DMS79 treated with DMSO at 0.1 percent for 48 hours (cell line): ENCODE measurements at regions not wholly inside any gene's neighbourhood (a gene's known extent, or its start where the extent isn't known, plus 50 kb on each side); places are given as distances from the start of the nearest gene placed in this dataset.
"Not testable (repeated sequence)": the region's sequence is repeated elsewhere in the genome, so short reads cannot be mapped to it uniquely, and the experiment has no call there.

Experiments
- DNase-seq: peaks from one replicate; lab custom pipeline; 2025; lab: John Stamatoyannopoulos, UW

DNA sequence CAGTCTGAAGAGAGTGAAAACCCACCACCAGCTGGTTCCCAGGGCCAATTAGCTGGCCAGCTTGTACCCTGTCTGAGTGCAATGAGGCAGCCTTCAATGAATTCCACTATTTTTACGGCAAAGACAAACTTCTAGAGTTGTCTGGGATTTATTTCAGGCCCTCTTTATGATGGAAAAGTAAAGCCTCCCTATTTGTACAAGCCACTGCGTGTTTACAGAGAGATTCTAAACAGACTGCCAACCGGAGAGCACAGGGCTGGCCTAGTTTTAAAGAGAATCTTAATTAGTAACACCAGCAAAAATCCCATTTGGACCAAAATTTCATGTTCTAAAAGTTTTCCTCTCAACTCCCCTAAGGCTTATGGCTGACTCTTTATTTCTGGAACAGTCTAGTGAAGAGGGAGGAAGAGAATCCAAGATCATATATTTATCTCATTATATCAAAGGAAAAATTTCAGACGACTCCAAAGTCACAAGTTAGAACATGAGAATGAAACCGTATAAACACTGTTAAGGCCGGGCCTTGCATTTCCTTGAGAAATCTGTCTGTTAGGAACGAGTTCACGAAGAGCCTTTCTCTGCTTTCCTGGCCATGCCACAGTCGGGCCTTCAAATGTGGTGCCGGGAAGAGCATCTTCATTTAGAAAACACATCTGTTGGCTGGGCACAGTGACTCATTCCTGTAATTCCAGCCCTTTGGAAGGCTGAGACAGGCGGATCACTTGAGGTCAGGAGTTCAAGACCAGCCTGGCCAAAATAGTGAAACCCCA, 724.6 kb upstream of the NRP1 start:
- DNase-seq, result no peak

DNA sequence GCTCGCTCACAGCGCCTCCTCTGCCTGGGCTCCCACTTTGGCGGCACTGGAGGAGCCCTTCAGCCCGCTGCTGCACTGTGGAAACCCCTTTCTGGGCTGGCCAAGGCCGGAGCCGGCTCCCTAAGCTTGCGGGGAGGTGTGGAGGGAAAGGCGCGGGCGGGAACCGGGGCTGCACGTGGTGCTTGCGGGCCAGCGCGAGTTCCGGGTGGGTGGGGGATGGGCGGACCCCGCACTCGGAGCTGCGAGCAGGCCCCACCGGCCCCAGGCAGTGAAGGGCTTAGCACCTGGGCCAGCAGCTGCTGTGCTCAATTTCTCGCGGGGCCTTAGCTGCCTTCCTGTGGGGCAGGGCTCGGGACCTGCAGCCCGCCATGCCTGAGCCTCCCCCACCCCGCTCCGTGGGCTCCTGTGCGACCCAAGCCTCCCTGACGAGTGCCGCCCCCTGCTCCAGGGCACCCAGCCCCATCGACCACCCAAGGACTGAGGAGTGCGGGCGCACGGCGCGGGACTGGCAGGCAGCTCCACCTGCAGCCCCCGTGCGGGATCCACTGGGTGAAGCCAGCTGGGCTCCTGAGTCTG, 721.0 kb upstream of the NRP1 start:
- not testable (repeated sequence) for DNase-seq

DNA sequence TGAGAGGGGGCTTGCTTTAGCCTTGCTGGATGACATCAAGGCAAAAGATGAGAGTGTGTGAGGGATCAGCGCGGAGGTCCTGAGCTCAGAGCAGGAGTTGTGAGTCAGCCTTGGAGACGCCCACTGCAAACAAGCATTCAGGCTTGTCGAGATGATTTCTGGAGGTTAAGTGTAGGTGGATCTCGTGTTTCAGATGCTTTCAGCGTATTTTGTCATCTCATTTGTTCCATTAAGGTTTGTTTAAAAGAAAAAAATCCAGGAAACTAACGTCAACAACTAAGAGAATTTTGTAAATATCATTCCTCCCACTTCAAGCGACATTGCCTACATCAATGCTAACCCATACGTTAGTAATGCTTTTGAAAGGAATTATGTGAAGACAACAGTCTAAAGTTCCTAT, 715.4 kb upstream of the NRP1 start:
- no peak for DNase-seq

DNA sequence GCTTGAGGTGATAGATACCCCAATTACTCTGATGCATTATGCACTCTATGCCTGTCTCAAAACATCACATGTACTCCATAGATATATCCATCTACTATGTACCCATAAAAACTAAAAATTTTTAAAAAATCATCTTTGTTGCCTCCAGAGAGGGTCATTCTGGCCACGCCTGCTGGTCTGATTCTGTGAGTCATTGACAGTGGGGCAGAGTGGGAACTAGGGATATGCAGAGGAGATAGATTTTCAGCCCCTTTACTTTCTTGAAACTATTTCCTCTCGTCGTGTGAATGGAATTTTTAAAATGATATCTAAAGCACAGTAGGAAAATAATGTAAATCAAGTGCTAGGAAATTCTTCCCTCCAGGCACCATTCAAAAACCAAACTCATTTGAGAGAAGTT, 715.0 kb upstream of the NRP1 start:
- DNase-seq, result no peak

DNA sequence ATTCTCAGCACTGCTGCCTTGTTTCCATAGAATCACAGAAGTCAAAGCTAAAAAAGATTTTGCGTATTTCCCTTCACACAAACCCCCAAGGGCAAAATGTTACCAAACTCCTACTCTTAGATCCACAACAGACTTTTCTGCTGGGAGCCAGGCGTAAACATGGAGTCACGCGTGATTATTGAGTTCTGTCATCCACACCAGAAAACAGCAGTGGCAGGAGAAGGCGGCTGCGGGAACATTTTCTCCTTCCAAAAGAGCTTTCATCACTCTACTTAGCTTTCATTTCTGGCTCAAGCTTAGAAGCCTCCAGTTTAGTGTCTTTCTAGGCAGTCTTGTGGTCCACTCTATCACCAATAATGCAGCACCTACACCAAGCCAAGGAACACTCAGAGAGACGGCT, 712.9 kb upstream of the NRP1 start:
- no peak for DNase-seq

DNA sequence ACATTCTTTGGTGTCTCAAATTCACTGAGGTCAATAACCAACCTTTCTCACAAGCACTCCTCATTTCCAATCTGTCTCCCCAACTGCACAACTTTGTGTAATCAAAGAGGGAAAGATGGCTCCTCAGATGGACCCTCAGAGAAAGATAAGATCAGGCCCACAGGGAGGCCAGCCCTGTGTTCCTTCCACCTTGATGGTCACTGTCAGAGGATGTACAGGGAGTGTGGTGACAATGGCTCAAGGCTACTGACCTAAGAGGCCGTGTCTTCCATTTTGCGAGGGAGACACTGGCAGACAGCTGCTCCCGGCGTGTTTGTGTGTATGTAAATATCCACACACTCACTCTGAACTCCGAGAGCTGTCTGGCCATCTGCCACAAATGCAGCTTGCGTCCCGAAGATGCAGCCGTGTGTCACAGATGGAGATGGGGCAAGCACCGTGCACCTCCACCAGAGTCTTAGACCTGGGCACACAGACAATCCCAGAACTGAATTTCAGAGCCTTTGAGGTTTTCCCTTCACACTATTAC, 712.1 kb upstream of the NRP1 start:
- DNase-seq, result no peak

DNA sequence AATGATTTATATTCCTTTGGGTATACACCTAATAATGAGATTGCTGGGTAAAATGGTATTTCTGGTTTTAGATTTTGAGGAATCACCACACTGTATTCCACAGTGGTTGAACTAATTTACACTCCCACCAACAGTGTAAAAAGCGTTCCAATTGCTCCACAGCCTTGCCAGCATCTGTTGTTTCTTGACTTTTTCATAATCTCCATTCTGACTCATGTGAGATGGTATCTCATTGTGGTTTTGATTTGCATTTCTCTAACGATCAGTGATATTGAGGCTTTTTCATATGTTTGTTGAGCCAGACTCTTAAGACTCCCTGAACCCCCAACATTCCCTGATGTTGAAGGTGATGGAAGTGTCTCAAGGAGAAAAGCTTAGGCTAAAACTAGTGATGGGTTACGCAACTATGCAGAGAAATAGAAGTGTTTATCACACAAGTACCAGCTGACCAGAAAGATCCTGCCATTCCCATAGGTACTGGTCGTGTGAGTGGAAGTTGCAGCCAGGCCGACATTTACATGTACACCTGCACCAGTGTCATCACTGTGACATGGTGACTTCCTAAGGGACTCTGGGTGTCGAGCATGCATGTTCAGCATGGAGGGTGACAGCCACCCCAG, 711.2 kb upstream of the NRP1 start:
- no peak for DNase-seq

DNA sequence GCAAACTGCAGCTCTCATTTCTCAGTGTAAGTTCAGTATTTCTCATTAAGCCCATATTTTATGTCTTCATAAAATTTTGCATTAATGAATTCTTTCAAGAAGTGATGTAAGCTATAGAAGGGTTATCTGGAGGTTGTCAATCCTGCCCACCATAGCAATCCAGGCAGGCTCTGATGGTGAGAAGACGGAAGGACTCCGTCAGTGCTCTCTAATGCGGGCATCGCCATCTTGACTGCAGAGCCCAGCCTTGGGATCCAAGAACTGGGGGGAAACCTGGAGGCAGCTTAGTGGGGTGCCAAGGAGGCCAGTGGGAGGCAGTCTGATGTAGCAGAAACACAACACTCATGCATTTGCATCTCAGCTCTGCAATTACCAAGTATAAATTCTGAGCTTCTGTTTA, 707.4 kb upstream of the NRP1 start:
- no peak for DNase-seq

DNA sequence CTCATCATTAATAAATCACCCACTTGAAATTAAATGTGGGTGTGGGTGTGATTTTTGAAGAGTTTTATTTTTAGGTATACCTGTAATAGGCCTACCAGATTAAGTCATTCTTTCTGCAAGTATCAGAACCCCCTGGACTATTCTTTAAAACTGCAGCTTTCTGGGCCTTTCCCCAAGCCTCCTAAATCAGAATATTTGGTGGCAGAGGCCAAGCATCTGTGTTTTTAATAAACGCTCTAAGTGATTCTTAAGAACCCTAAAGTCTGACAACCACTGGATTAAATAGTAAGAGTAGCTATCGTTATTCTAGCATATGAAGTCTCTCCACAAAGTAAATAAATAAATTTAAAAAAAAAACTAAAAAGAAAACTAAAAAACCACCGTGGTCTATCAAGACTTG, 703.0 kb upstream of the NRP1 start:
- no peak for DNase-seq

DNA sequence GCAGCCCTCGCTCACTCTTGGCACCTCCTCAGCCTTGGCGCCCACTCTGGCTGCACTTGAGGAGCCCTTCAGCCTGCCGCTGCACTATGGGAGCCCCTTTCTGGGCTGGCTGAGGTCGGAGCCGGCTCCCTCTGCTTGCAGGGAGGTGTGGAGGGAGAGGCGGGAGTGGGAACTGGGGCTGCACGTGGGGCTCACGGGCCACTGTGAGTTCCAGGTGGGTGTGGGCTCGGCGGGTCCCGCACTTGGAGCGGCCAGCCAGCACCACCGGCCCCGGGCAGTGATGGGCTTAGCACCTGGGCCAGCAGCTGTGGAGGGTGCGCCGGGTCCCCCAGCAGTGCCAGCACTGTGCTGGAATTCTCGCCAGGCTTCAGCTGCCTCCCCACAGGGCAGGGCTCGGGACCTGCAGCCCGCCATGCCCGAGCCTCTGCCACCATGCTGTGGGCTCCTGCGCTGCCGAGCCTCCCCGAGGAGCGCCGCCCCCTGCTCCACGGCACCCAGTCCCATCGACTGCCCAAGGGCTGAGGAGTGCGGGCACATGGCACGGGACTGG, 700.8 kb upstream of the NRP1 start:
- not testable (repeated sequence) for DNase-seq

DNA sequence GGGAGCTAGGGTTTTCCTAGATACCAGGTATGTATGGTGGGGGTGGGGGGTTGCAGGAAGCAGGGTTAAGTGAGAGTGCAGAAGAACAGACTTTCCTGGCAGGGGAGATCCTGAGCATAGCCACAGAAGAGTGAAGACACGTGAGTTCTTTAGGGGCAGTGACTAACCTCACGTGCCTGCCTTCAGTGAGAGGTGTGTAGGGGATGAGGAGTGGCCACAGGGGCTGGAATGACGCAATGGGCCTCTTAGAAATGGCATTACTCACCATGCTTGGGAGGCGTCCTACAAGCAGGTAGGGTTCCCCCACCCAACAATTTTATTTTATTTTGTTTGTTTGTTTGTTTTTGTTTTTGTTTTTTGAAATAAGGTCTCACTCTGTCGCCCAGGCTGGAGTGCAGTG, 698.6 kb upstream of the NRP1 start:
- no peak for DNase-seq

DNA sequence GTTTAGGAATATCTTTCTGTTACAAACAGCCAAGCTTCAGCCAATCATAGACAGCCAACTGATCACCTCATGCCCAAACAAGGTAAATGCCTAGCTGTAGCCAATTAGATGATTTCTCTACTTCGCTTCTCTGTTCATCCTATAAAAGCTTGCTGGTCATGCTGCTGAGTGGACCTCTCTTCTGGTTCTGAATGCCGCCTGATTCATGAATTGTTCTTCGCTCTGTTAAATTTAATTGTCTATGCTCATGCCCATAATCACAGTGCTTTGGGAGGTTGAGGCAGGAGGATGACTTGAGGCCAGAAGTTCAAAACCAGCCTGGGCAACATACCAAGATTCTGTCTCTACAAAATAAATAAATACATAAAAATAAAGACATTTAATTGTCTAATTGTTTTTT, 698.1 kb upstream of the NRP1 start:
- no peak for DNase-seq

DNA sequence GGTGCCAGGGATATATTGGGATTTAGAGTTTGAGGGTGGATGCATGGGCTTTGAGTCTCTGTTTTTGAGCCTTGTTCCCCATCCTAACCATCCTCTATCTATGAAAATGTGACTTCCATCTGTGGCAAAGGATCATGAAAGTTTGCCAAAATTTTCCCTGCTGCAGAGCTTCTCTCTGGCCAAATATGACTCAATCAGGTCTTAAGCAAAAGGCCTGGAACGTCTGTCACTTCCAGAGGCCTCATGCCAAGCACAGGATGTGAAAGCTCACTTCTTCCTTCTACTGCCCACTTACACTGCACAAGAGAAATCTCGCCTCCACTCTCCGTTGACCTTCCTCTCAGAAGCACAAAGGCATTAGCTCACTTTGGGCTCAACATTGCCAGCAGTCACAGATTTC, 696.9 kb upstream of the NRP1 start:
- no peak for DNase-seq

DNA sequence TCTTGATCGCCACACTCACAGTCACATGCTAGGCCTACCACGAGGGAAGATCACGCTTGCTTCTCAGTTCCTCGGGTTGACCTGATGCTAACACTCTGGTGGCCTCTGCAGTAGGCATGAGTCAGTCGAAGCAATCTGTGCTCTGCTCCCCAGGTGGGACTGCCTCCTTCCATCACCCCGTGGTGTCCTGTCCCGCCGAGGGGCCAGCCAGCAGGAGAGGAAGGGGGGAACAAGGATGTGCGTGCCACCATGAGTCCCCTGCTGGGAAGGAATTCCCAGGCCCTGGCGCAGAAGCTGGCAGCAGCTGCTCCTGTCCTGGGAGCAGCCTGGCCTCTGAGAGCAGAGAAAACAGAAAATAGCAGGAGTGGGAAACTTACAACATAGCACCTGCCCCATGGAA, 695.0 kb upstream of the NRP1 start:
- no peak for DNase-seq

DNA sequence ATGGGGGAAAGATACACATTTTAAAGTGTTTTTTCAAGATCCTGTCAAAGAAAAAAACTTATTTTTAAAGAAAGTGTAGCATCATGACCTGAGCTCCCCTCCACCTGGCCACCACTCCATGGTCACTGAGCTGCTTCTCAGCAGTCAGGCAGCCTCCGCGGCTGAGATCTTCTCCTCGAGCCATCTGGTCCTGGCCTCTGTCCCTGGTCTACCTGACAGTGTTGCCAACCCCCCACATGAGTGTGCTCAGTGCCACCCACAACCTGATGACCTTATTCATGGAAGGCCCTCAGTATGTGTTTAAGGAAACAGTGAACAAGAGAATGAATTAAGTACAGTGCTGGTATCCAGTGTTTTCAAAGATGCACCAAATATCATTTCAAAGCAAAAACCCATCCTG, 694.5 kb upstream of the NRP1 start:
- no peak for DNase-seq

DNA sequence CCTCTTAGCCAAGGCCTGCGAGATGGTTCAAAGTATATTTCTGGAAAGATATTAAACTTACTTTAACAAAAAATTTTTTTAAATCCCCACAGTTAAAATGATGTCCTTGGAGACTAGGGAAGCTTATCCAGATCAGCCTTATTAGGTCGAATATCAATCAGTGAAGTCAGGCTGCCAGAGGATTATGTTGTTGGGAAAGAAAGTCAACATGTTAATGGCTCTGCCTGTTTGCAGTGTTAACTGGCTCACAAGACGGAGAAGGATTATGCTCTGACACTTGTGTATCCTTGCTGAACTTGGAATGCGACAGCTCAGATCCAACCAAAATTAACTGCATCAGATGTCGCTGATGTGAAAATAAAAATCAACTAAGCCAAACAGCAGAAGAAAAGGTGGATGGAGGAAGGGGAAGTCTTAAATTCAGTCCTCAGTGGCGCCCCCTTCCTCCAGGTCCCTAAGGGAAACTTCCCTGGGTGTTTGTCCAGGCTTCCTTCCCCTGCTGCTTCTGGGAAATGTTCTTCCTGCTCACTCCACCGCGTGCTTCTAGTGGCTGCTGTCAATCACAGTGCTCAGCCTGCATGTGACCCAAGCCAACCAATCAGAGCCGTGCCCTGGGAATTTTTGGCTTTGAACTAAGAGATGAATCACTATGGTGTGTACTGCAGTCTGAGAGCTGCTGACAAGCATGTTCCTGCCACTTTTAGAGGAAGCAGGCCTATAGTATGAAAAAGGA, 690.4 kb upstream of the NRP1 start:
- no peak for DNase-seq

DNA sequence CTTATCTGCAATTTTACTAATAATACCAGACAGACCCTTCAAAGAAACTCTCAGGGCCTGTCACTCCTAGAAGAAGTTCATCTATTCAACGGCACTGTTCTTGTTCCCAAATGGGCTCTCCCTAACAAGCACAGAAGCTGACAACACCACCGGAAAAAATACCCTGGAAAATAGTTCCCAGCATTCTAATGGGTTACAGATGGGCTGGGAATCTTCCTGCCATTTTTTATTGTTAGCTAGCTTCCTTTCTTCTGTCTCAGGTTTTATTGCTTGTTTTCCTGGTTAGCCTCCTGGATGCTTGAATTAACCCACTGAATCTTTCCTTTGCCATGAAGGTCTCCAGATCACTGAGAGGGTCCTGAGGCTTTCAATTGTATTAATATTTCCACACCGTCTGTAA, 689.8 kb upstream of the NRP1 start:
- DNase-seq, result no peak

DNA sequence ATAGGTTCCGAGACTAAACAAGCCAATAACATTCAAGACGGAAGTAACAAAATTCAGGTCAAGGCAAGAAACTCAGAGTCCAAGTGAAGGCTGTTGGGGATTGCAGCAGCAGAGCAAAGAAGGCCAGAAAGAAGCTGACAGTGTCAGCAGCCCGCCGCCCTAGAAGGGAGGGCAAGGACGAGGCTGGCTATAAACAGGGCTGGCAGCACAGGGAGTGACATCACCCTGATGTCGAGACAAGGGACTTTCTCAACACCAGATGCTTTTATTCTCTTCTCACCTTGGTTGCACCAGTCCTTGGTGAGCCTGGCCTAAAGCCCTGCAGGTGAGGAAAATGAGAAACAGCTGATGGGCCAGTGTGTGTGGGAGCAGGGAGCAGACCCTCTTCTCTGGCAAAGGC, 687.7 kb upstream of the NRP1 start:
- no peak for DNase-seq

DNA sequence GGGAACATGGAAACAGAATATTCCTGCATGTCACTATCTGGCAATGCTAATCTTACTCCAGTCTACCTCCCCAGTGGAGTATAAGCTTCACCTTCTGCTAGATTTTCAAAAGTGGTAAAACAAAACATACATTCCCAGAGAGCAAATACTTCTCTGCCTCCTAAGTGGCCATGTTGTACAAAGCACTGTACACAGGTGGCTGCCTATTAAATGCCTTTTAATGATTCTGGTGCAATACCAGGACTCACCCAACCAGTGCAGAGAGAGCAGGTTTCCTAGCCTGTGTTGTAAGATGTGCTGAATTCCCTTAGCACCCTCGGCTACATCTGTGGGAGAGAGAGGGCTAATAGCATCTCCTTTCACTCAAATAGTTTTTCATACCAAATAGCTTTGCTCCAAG, 684.3 kb upstream of the NRP1 start:
- no peak for DNase-seq

DNA sequence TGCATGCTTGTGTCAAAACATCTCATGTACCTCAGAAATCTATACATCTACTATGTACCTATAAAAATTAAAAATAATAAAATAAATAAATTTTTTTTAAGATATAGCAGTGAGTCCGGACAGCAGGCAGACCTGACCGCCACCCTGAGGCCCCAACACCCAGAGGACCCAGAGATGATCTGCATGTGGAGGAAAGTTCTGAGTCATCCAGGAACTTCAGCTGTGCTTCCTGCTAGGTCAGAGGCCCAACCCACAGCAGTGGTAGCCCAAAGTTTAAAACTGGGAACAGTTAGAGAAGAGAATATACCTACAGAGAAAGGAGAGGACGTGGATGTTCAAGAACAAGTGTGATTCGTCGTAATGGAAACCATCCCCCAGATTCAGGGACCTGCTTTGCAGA, 683.7 kb upstream of the NRP1 start:
- DNase-seq, result no peak

DNA sequence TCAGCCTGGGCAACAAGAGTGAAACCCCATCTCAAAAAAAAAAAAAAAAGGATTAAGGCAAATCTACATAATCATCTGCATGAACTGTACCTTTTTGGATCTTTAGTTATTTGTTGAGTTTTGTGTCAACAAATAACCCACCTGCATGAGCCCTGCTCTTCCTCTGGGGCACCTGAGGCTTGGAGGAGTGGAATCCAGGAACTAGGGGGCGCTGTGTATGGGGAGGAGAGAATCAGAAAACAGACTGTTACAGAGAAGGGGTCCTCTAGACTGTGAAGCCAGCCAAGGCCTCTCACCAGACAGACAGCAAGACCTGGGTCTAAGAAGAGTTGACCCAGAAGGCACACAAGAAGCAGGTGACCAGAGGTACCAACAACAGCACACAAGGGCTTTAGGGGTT, 682.8 kb upstream of the NRP1 start:
- DNase-seq, result no peak

DNA sequence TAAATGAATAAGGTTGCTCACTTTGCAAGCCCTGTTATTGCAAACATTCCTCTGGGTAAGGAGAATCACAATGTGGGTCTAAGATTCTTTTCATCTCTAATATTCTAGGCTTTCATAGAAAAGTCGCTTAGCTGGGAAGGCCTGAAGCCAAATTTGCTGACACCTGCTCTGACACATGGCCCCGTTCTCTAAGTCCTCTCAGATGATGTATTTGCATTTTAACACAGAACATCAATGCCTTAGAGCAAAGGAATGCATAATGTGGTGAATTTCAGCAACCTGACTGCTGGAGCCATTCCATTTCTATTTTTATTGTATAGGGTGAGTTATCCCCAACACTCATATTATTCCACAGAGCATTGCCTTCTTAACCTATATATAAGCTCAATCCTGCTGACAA, 682.1 kb upstream of the NRP1 start:
- no peak for DNase-seq

DNA sequence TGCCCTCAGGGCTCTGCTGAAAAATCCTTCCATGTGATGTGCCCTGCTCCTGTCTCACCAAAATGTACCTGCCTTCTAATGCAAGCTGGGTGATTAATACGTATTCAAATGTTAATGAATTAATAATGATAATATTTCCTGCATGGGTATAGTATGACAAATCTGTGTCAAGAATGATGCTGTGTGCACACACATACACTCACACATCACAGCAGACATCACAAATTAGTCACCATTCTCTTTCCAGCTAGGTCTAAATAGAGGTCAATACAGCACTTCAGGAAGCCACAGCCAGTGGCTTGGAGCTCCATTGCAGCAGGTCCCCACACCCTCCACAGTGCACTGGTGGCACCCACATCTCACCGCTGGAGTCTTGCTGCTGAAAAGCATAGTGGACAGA, 681.2 kb upstream of the NRP1 start:
- no peak for DNase-seq
